H1 (cell line): ENCODE measurements at regions not wholly inside any gene's neighbourhood (a gene's known extent, or its start where the extent isn't known, plus 50 kb on each side); places are given as distances from the start of the nearest gene placed in this dataset.

Source experiments
- CBX5 ChIP-seq: fragments of 300-800, 300-1000 bp; sonication (generic); IDR thresholded peaks from 2 replicates; pipeline ENCODE4 v1.7.1; 2016; ENCODE audit warnings: antibody characterized with exemption, low read length, low read depth
- CREB1 ChIP-seq: IDR thresholded peaks from 2 replicates; pipeline ENCODE4 v1.6.1; 2012; ENCODE audit warnings: inconsistent platforms
- GTF2F1 ChIP-seq: IDR thresholded peaks from 2 replicates; pipeline ENCODE4 v1.6.1; 2012; ENCODE audit warnings: low read depth, low read length, improper control_type of control experiment, borderline replicate concordance
- TAF7 ChIP-seq: optimal IDR thresholded peaks from 2 replicates; pipeline ENCODE3; 2011; ENCODE audit warnings: low read depth, mild to moderate bottlenecking, inconsistent platforms, low read length, moderate library complexity, borderline replicate concordance
- TCF12 ChIP-seq: IDR thresholded peaks from 2 replicates; pipeline ENCODE4 v1.6.1; 2011; ENCODE audit warnings: low read depth, mild to moderate bottlenecking, low read length

GRCh38 chr2:78486565-78486964, 538.9 kb upstream of the REG3G start (continued):
- TF ChIP-seq CBX5 (no peak), CREB1 (no peak), GTF2F1 (no peak), TAF7 (no peak), TCF12 (no peak)
